ENCODE measurements at regions not wholly inside any gene's neighbourhood (a gene's known extent, or its start where the extent isn't known, plus 50 kb on each side); places are given as distances from the start of the nearest gene placed in this dataset.
A peak's percentile ranks its signal among the peaks of the same experiment; 100 is the strongest.

DNA sequence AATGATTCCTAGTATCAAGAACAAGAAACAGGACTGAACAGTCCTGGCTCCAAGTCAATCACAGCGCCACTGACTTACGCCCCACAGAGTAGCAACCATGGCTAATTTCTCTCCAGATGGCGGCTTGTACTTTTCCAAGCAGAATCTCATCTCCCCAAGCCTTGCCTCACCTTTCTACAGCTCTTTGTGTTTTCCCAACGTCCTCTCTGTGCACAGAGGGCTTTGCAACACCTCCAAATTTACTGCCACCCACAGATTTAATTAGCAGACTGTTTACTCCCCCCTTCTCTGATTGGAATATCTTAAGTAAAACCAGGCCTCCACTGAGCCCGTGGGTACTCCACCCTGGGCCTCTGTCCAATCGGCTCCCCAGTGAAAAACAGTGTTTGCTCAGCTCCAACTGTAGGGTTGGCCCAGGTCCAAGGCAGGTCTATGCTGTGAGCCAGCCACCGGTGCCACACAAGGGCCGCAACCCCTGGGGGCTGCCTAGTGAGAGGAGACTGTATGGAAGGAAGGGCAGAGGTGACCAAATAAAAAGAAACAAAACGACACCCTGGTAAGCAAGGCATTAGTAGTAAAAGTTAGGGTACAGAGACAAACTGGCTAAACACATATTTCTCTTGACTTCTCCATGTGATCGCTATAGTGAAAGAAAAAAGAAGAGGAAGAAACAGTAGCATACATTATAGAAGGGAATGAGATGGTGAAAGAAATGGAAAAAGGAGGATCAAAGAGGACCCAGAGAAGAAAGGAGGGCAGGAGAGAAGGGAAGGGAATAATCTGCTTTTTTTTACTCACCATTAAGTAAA lies 128.4 kb upstream of the SOD1 start:
- H3K27ac Mint-ChIP-seq, result peak overlapping the region; percentile 53; the same call in 1 of the 2 replicates
- peak; percentile 31; the same call in 1 of the 2 replicates for ATAC-seq

DNA sequence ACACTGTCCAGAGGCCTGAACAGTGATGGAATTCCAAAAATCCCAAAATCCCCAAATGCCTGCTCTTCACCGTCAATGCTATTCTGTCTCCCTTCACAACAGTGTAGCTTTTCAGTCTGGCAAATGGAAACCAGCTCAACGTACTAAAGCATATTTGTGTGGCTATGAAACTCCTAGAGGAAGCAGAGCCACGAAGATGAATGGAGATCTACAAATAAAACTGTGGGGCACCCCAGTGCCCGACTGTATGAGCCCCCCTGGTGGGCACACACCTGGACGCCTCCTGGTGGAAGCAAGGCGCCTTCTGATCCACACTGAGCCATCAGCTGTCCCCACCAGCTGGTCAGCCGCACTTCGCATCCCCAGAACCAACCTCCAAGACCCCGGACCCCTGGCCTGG lies 129.1 kb upstream of the SOD1 start:
- Mint-ChIP-seq H3K36me3 (no peaks in the 10 kb centered on the region), H3K4me1 (peaks cover 51% of the 10 kb centered on the region), H3K9me3 (no peaks in the 10 kb centered on the region), H3K27me3 (ENCODE audit: low read depth) (no peaks in the 10 kb centered on the region), H3K27ac (peak overlapping the region; percentile 53; the same call in 1 of the 2 replicates), H3K4me3 (no peak overlapping the region)
- TF ChIP-seq, protein P1, sequence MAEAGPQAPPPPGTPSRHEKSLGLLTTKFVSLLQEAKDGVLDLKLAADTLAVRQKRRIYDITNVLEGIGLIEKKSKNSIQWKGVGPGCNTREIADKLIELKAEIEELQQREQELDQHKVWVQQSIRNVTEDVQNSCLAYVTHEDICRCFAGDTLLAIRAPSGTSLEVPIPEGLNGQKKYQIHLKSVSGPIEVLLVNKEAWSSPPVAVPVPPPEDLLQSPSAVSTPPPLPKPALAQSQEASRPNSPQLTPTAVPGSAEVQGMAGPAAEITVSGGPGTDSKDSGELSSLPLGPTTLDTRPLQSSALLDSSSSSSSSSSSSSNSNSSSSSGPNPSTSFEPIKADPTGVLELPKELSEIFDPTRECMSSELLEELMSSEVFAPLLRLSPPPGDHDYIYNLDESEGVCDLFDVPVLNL (CRISPR knock-in tag; IDR thresholded peaks at IDR 0.05; ENCODE audit: borderline replicate concordance, low read depth), result no peak
- TF ChIP-seq ZNF423 (CRISPR knock-in tag; IDR thresholded peaks at IDR 0.05), result peak; percentile 53; the same call in 1 of the 2 replicates
- TF ChIP-seq SOX15 (CRISPR knock-in tag; IDR thresholded peaks at IDR 0.05), result no peak
- POLR2A ChIA-PET, result no interaction called here
- ATAC-seq, result no peak
- CTCF ChIA-PET, result interaction anchor here (0.9 to 1.2 kb wide), 3 partner anchors 16 to 131 kb away, joined by 3 to 4 read pairs (median 3); no protein-coding TSS in a partner anchor
- DNase-seq (ENCODE audit: low spot score), result no peak

More for the DNA sequence above, 128.4 kb upstream of the SOD1 start:
- POLR2A ChIA-PET, result no interaction called here
- TF ChIP-seq TEAD1 (CRISPR knock-in tag; IDR thresholded peaks at IDR 0.05), result no peak
- TF ChIP-seq, protein P1 (CRISPR knock-in tag; IDR thresholded peaks at IDR 0.05; ENCODE audit: borderline replicate concordance, low read depth), result no peak
- no peak for TF ChIP-seq ZBTB21 (CRISPR knock-in tag; IDR thresholded peaks at IDR 0.05; ENCODE audit: borderline replicate concordance)
- no peak for TF ChIP-seq HMGA2 (CRISPR knock-in tag; IDR thresholded peaks at IDR 0.05)
- TF ChIP-seq, protein P2, sequence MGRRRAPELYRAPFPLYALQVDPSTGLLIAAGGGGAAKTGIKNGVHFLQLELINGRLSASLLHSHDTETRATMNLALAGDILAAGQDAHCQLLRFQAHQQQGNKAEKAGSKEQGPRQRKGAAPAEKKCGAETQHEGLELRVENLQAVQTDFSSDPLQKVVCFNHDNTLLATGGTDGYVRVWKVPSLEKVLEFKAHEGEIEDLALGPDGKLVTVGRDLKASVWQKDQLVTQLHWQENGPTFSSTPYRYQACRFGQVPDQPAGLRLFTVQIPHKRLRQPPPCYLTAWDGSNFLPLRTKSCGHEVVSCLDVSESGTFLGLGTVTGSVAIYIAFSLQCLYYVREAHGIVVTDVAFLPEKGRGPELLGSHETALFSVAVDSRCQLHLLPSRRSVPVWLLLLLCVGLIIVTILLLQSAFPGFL (CRISPR knock-in tag; IDR thresholded peaks at IDR 0.05; ENCODE audit: borderline replicate concordance), result no peak
- TF ChIP-seq ZNF317 (CRISPR knock-in tag; IDR thresholded peaks at IDR 0.05; ENCODE audit: borderline replicate concordance, low read depth), result no peak
- no peak for TF ChIP-seq NR2C2 (CRISPR knock-in tag; IDR thresholded peaks at IDR 0.05)
- TF ChIP-seq TCF7 (CRISPR knock-in tag; IDR thresholded peaks at IDR 0.05; ENCODE audit: low read depth), result no peak
- TF ChIP-seq, protein P3, sequence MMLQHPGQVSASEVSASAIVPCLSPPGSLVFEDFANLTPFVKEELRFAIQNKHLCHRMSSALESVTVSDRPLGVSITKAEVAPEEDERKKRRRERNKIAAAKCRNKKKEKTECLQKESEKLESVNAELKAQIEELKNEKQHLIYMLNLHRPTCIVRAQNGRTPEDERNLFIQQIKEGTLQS (CRISPR knock-in tag; conservative IDR thresholded peaks at IDR 0.05), result no peak
- TF ChIP-seq IRF2 (CRISPR knock-in tag; IDR thresholded peaks at IDR 0.05; ENCODE audit: borderline replicate concordance, low read depth), result no peak
- no peak for TF ChIP-seq SMAD4 (CRISPR knock-in tag; IDR thresholded peaks at IDR 0.05)
- TF ChIP-seq CREB1 (CRISPR knock-in tag; IDR thresholded peaks at IDR 0.05), result no peak
- TF ChIP-seq NR1H2 (CRISPR knock-in tag; IDR thresholded peaks at IDR 0.05), result no peak
- no peak for TF ChIP-seq MYBL2 (CRISPR knock-in tag; IDR thresholded peaks at IDR 0.05)
- no peak for TF ChIP-seq ATF1 (CRISPR knock-in tag; IDR thresholded peaks at IDR 0.05)
- Mint-ChIP-seq H3K4me3 (no peak overlapping the region), H3K4me1 (peaks cover 45% of the 10 kb centered on the region), H3K27me3 (ENCODE audit: low read depth) (no peaks in the 10 kb centered on the region), H3K36me3 (no peaks in the 10 kb centered on the region), H3K9me3 (no peaks in the 10 kb centered on the region)
- DNase-seq (ENCODE audit: low spot score), result no peak
- CTCF ChIA-PET, result interaction anchor here (0.9 to 1.2 kb wide), 3 partner anchors 17 to 132 kb away, joined by 3 to 4 read pairs (median 3); no protein-coding TSS in a partner anchor

DNA sequence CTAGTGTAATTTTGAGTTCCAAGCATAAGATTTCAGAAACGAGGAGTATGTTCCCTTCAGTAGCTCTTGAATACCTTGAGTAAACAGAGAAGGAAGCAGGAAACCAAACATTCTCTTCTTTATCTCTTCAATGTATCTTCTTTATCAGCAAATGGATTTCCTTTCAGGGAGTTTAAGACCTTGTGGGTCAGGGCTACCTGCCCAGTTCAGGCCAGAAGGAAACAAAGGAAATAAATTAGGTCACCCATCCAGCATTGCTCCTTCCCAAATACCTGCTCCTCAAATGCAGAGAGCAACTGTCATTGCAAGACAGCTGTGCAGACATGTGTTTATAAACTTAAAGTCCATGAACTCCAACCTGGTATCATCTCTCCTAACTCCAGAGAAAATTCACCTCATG lies 130.1 kb upstream of the SOD1 start:
- Mint-ChIP-seq H3K4me1 (peaks cover 57% of the 10 kb centered on the region), H3K27me3 (ENCODE audit: low read depth) (no peaks in the 10 kb centered on the region), H3K4me3 (no peak overlapping the region), H3K36me3 (no peaks in the 10 kb centered on the region), H3K27ac (no peak overlapping the region; the same call in 1 of the 2 replicates), H3K9me3 (no peaks in the 10 kb centered on the region)
- ATAC-seq (no peak), DNase-seq (ENCODE audit: low spot score) (no peak)
- CTCF ChIA-PET, result interaction anchor here (0.6 to 2.0 kb wide), 2 partner anchors 51 to 122 kb away, joined by 3 to 6 read pairs; no protein-coding TSS in a partner anchor
- POLR2A ChIA-PET, result interaction anchor here (0.7 kb wide), 1 partner anchor 62 kb away, joined by 3 read pairs; no protein-coding TSS in a partner anchor
- TF ChIP-seq, protein P4, sequence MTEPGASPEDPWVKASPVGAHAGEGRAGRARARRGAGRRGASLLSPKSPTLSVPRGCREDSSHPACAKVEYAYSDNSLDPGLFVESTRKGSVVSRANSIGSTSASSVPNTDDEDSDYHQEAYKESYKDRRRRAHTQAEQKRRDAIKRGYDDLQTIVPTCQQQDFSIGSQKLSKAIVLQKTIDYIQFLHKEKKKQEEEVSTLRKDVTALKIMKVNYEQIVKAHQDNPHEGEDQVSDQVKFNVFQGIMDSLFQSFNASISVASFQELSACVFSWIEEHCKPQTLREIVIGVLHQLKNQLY (CRISPR knock-in tag; IDR thresholded peaks at IDR 0.05), result no peak
- no peak for TF ChIP-seq OVOL2 (CRISPR knock-in tag; IDR thresholded peaks at IDR 0.05; ENCODE audit: borderline replicate concordance)
- TF ChIP-seq NFYB (CRISPR knock-in tag; conservative IDR thresholded peaks at IDR 0.05; ENCODE audit: low read depth), result no peak
- no peak for TF ChIP-seq ZBTB21 (CRISPR knock-in tag; IDR thresholded peaks at IDR 0.05; ENCODE audit: borderline replicate concordance)
- TF ChIP-seq ZNF138 (CRISPR knock-in tag; conservative IDR thresholded peaks at IDR 0.05), result no peak
- no peak for TF ChIP-seq ZNF396 (CRISPR knock-in tag; IDR thresholded peaks at IDR 0.05; ENCODE audit: borderline replicate concordance)
- TF ChIP-seq, protein P1 (CRISPR knock-in tag; IDR thresholded peaks at IDR 0.05; ENCODE audit: borderline replicate concordance, low read depth), result no peak

All from WTC11 (cell line).